ENCODE measurements at regions not wholly inside any gene's neighbourhood (a gene's known extent, or its start where the extent isn't known, plus 50 kb on each side); places are given as distances from the start of the nearest gene placed in this dataset.
A peak's percentile ranks its signal among the peaks of the same experiment; 100 is the strongest.

DNA sequence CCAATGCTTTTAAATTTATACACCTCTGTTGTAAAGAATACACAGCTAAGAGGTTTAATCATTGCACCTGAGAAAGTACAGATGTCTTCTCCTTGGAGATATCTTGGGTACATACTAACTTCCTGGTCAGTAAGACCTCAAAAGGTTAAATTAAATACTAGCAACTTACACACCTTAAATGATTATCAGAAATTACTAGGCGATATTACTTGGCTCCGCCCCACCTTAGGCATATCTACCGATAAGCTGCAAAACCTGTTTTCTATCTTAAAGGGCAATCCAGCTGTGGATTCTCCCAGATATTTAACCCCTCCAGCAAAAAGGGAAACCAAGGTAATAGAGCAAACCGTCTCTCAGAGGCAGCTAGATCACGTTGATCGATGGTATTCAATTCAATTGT lies 819.4 kb downstream of the FAM133A start:
- DNase-seq (ENCODE audit: low read depth): no peak
- TF ChIP-seq, protein P1, sequence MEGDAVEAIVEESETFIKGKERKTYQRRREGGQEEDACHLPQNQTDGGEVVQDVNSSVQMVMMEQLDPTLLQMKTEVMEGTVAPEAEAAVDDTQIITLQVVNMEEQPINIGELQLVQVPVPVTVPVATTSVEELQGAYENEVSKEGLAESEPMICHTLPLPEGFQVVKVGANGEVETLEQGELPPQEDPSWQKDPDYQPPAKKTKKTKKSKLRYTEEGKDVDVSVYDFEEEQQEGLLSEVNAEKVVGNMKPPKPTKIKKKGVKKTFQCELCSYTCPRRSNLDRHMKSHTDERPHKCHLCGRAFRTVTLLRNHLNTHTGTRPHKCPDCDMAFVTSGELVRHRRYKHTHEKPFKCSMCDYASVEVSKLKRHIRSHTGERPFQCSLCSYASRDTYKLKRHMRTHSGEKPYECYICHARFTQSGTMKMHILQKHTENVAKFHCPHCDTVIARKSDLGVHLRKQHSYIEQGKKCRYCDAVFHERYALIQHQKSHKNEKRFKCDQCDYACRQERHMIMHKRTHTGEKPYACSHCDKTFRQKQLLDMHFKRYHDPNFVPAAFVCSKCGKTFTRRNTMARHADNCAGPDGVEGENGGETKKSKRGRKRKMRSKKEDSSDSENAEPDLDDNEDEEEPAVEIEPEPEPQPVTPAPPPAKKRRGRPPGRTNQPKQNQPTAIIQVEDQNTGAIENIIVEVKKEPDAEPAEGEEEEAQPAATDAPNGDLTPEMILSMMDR (IDR thresholded peaks at IDR 0.05; ENCODE audit: control insufficient read depth, insufficient read depth, low read depth, low read length, missing control alignments): no peak
- H3K4me3 ChIP-seq (ENCODE audit: control insufficient read depth, low read depth, low read length): no peak overlapping the region

DNA sequence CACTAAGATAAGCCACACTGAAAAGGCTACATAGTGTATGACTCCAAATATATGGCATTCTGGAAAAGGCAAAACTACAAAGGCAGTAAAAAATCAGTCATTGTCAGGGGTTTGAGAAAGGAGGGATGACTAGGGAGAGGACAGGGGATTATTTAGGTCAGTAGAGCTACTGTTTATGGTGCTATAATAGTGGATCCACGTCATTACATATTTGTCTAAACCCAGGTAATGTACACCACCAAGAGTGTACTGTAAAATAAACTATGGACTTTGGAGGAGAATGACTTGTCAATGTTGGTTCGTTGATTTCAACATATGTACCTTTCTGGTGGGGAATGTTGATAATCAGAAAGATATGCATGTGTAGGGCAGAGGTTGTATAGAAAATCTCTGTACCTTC lies 837.6 kb downstream of the FAM133A start:
- H3K4me3 ChIP-seq (ENCODE audit: control insufficient read depth, low read depth, low read length): no peak overlapping the region
- TF ChIP-seq, protein P1 (IDR thresholded peaks at IDR 0.05; ENCODE audit: control insufficient read depth, insufficient read depth, low read depth, low read length, missing control alignments): no peak
- no peak for DNase-seq (ENCODE audit: low read depth)

DNA sequence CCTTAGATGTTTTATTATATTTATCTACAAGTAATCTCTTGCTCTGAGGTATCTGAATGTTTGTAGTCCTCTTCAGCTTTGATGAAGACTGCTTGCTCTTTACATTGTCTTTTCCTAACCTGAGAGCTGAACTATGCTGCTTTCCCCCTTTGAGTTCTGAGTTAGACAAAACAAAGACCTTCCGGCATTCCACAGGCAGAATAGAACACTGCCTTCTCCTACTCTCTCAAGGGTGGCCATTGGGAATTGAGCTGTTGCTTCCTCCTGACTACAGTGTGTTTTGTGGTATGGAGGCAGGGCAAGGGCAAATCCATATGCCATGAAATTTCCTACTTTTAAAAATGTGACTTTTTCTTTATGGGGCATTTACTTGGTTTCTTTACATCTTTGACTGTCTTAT lies 841.0 kb downstream of the FAM133A start:
- DNase-seq (ENCODE audit: low read depth): no peak
- TF ChIP-seq, protein P1 (IDR thresholded peaks at IDR 0.05; ENCODE audit: control insufficient read depth, insufficient read depth, low read depth, low read length, missing control alignments): no peak
- no peak overlapping the region for H3K4me3 ChIP-seq (ENCODE audit: control insufficient read depth, low read depth, low read length)

DNA sequence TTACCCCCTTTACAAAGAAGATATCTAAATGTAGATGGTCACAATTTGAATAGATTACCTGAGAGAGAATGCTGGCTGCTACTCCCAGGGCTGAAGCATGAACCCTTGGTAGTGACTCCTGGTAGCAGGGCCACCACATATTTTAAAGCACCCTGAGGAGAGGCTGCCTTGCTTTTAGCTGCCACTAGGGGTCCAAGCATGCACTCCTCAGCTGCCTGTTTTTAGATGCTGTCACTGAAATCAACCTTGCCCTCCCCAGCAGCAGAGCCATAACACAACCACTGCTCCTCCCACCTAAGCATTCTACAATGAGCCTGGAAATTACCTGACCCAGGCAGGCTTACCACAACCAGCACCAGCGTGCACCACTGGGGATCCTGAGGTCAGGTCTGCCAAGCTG lies 850.9 kb downstream of the FAM133A start:
- no peak overlapping the region for H3K4me3 ChIP-seq (ENCODE audit: control insufficient read depth, low read depth, low read length)
- no peak for DNase-seq (ENCODE audit: low read depth)
- TF ChIP-seq, protein P1 (IDR thresholded peaks at IDR 0.05; ENCODE audit: control insufficient read depth, insufficient read depth, low read depth, low read length, missing control alignments): peak; percentile 27

DNA sequence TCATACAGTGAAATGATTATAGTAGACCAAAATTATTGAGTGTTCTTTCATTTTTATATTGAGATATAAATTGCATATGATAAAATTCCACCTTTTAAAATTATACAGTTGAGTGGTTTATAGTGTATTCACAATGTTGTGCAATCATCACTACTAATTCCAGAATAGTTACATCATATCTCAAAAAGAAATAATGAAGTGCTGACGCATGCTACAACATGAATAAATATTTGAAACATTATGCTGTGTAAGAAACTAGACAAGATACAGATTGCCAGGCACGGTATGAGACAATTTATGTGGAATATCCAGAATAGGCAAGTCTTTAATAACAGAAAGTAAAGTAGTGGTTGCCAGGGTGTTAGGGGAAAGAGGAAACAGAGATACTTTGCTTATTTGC lies 871.7 kb downstream of the FAM133A start:
- no peak overlapping the region for H3K4me3 ChIP-seq (ENCODE audit: control insufficient read depth, low read depth, low read length)
- no peak for DNase-seq (ENCODE audit: low read depth)
- TF ChIP-seq, protein P1 (IDR thresholded peaks at IDR 0.05; ENCODE audit: control insufficient read depth, insufficient read depth, low read depth, low read length, missing control alignments): no peak

DNA sequence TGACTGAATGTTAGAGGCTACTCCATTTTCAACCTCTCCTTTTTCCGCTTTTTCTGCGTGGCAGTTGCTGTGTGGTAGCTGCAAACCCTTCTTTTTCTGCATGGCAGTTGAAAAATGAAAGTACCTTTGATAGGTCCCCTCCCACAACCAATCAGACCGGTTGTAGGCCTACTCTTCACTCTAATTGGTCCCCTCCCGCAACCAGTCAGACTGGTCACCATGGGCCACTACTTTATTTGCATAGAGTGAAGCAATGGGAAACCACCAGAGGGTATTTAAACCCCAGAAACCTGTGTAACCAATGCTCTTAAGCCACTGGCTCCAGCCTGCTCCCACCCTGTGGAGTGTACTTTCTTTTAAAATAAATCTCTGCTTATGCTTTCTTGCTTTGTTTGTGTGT lies 877.8 kb downstream of the FAM133A start:
- TF ChIP-seq, protein P1 (IDR thresholded peaks at IDR 0.05; ENCODE audit: control insufficient read depth, insufficient read depth, low read depth, low read length, missing control alignments): no peak
- DNase-seq (ENCODE audit: low read depth): no peak
- H3K4me3 ChIP-seq (ENCODE audit: control insufficient read depth, low read depth, low read length): no peak overlapping the region

DNA sequence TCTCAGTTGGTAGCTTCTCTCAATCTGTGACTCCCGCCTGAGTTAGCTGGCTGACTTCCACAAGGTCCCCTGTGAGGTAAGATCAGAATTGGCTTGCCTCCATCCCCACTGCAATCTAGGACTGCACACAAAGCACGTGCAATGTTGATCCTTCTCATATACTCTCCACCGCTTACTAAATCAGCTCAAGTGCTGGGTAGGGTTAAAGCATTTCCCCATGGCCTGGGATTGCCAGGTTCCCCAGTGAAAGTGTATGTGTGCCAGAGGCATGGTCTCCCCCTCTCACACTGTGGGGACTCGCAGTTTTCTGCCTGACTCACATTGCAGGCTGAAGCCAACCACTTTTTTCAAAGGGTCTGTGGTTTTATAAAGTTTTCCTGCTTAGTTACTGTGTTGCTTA lies 886.9 kb downstream of the FAM133A start:
- no peak for DNase-seq (ENCODE audit: low read depth)
- TF ChIP-seq, protein P1 (IDR thresholded peaks at IDR 0.05; ENCODE audit: control insufficient read depth, insufficient read depth, low read depth, low read length, missing control alignments): no peak
- H3K4me3 ChIP-seq (ENCODE audit: control insufficient read depth, low read depth, low read length): no peak overlapping the region
